Activated T-cell treated with anti-CD3 and anti-CD28 coated beads, Interleukin-2, amount 50 U/mL, for 72 hours (primary cell): ENCODE measurements at regions not wholly inside any gene's neighbourhood (a gene's known extent, or its start where the extent isn't known, plus 50 kb on each side); places are given as distances from the start of the nearest gene placed in this dataset.
"Not testable (repeated sequence)": the region's sequence is repeated elsewhere in the genome, so short reads cannot be mapped to it uniquely, and the experiment has no call there.

Experiments
- ATAC-seq, 2 donors: fragments of 150-1000 bp; cut with Tn5 transposase; replicated peaks in 1 of 2; 2 replicates each; pipeline ENCODE4 v1.10.0; 2021; ENCODE audit warnings: moderate library complexity in 2 of 2, mild to moderate bottlenecking in 1 of 2
- DNase-seq, 2 donors: peaks; one replicate each; pipeline ENCODE4 v3.0.0; 2021 to 2022; ENCODE audit warnings: mixed read lengths in 1 of 2
- H3K27ac Mint-ChIP-seq: one replicate; pipeline ENCODE4 v1.8.0; 2022; ENCODE audit warnings: mild to moderate bottlenecking, moderate library complexity, mixed read lengths
- H3K27me3 Mint-ChIP-seq: one replicate; pipeline ENCODE4 v1.8.0; 2022; ENCODE audit warnings: low read depth, mixed read lengths
- H3K36me3 Mint-ChIP-seq, 2 donors: one replicate each; pipeline ENCODE4 v1.8.0; 2022; ENCODE audit warnings: mixed read lengths in 2 of 2, mild to moderate bottlenecking in 1 of 2; ENCODE audit not compliant: insufficient read depth in 2 of 2
- H3K4me1 Mint-ChIP-seq: one replicate; pipeline ENCODE4 v1.8.0; 2022; ENCODE audit warnings: low read depth, mixed read lengths
- H3K4me3 Mint-ChIP-seq, 2 donors: one replicate each; pipeline ENCODE4 v1.8.0; 2022; ENCODE audit warnings: mild to moderate bottlenecking in 2 of 2, mixed read lengths in 2 of 2, moderate library complexity in 2 of 2
- H3K9me3 Mint-ChIP-seq, 2 donors: one replicate each; pipeline ENCODE4 v1.8.0; 2022; ENCODE audit warnings: mixed read lengths in 2 of 2

DNA sequence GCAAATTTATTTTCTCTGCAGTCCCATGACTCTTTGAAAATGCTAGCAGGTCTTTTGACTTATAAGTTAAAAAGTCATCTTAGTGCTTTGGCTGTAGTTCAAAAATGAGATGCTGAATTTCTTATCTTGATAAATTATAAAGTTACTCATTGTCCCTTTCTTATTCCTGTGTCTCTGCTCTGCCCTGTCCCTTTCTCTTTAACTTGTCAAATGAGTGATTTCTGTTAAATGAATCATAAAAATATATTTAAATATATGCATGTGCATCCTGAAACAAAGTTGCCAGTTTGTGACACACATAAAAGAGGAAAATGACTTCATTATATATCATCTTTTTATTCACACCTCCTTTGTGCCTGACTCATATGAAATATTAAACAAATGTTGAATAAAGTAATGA, 1097.3 kb upstream of the EPHA6 start:
- no peak for DNase-seq
- H3K4me3 Mint-ChIP-seq: no peak overlapping the region
- ATAC-seq: no peak
- no peaks in the 10 kb centered on the region for H3K27me3 Mint-ChIP-seq
- H3K4me1 Mint-ChIP-seq: no peaks in the 10 kb centered on the region
- H3K27ac Mint-ChIP-seq: no peak overlapping the region
- no peaks in the 10 kb centered on the region for H3K36me3 Mint-ChIP-seq
- H3K9me3 Mint-ChIP-seq: no peaks in the 10 kb centered on the region

DNA sequence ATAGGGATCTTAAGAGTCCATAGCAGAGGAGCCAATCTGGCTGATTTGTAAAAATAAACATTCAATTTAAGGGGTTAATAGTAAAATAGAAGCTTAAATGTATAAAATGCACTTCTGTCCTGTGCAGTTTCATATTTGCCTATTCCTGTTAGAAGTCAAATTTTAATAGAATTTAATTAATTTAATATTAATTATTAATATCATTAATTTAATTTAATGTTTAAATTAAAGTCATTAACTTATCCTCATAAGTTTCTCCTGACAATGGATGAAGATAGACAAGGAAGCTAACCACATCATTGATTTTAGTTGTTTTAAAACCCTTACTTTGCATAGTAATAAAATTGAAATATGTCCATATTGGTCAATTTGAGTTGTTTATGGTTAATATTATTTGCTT, 1096.2 kb upstream of the EPHA6 start:
- Mint-ChIP-seq H3K4me1 (no peaks in the 10 kb centered on the region), H3K36me3 (no peaks in the 10 kb centered on the region), H3K9me3 (no peaks in the 10 kb centered on the region), H3K27me3 (no peaks in the 10 kb centered on the region), H3K4me3 (no peak overlapping the region), H3K27ac (no peak overlapping the region)
- no peak for DNase-seq
- no peak for ATAC-seq

DNA sequence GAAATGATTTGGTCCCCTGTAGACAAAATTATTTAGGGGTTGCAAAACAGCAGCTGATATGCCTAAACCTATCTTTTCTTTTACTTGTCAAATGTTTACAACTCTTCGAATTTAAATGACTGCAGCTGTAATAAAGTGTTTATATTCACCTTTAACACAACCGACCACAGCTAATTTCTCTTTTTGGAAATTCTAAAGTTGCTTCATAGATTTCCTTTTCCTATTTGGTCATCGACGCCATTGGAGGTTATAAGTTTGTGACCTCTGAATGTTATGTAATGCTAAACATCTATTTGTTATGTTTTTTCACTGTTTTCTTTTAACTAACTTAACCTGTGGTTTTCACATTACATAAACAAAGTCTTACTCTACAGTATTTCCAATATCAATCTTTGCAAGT, 1094.9 kb upstream of the EPHA6 start:
- no peak for DNase-seq
- Mint-ChIP-seq H3K4me1 (no peaks in the 10 kb centered on the region), H3K36me3 (no peaks in the 10 kb centered on the region), H3K27ac (no peak overlapping the region), H3K4me3 (no peak overlapping the region), H3K27me3 (no peaks in the 10 kb centered on the region), H3K9me3 (no peaks in the 10 kb centered on the region)
- ATAC-seq: no peak

GRCh38 chr3:95721938-95722337, 1092.5 kb upstream of the EPHA6 start:
- no peak for DNase-seq
- no peaks in the 10 kb centered on the region for H3K9me3 Mint-ChIP-seq
- peak in 1 of 2 donors; percentile 64 for ATAC-seq
- no peaks in the 10 kb centered on the region for H3K36me3 Mint-ChIP-seq
- no peak overlapping the region for H3K4me3 Mint-ChIP-seq
- H3K27ac Mint-ChIP-seq: peak overlapping the region; percentile 51
- H3K27me3 Mint-ChIP-seq: no peaks in the 10 kb centered on the region
- H3K4me1 Mint-ChIP-seq: no peaks in the 10 kb centered on the region

DNA sequence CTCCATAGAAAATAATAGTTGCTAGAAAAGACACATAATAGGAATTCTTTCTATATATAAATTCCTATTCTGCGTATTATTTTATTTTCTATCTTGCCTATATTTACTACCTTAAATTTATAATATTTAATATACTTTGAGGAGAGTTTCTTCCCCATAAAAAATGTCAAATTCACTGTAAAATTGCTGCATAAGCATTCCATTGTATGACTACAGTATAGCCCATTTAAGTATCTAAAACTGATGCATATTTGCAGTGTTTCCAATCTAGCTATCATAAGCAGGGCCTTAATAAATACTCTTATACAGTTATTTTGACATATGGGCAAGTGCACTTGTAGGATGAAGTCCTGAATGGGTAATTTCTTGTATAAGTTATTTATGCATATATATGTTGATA, 1088.6 kb upstream of the EPHA6 start:
- Mint-ChIP-seq H3K36me3 (no peaks in the 10 kb centered on the region), H3K27ac (no peak overlapping the region)
- DNase-seq: no peak

GRCh38 chr3:95731753-95732152, 1082.6 kb upstream of the EPHA6 start:
- no peak overlapping the region for H3K27ac Mint-ChIP-seq
- H3K27me3 Mint-ChIP-seq: no peaks in the 10 kb centered on the region
- no peak for DNase-seq
- no peaks in the 10 kb centered on the region for H3K4me1 Mint-ChIP-seq
- H3K4me3 Mint-ChIP-seq: no peak overlapping the region
- H3K9me3 Mint-ChIP-seq: peaks cover 3 to 4% of the 10 kb centered on the region in 2 donors
- H3K36me3 Mint-ChIP-seq: no peaks in the 10 kb centered on the region
- ATAC-seq: no peak

More for the DNA sequence above, 1088.6 kb upstream of the EPHA6 start:
- Mint-ChIP-seq H3K4me3 (no peak overlapping the region), H3K4me1 (no peaks in the 10 kb centered on the region), H3K27me3 (no peaks in the 10 kb centered on the region), H3K9me3 (peaks cover 3 to 4% of the 10 kb centered on the region in 2 donors)
- no peak for ATAC-seq

DNA sequence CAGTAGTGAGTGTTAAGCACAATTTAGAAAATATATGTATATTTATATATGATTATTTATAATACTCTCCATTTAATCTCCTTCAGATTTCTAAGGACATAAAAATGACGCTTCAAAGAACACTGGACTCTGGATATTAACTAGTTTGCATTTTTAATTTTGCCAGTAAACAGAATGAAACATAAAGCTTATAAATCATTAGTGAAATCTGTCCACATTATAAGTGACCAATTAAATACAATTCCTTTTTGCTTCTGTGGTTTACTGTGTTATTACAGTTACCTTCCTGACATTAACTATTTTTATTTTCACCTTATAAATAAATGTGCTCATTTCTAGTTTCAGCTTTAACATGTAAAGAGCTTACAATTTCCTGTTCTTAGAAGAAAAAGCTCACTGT, 1081.1 kb upstream of the EPHA6 start:
- Mint-ChIP-seq H3K27ac (no peak overlapping the region), H3K9me3 (peaks cover 2% of the 10 kb centered on the region in 2 donors), H3K4me3 (no peak overlapping the region), H3K36me3 (no peaks in the 10 kb centered on the region), H3K27me3 (no peaks in the 10 kb centered on the region), H3K4me1 (no peaks in the 10 kb centered on the region)
- ATAC-seq (no peak), DNase-seq (no peak)

DNA sequence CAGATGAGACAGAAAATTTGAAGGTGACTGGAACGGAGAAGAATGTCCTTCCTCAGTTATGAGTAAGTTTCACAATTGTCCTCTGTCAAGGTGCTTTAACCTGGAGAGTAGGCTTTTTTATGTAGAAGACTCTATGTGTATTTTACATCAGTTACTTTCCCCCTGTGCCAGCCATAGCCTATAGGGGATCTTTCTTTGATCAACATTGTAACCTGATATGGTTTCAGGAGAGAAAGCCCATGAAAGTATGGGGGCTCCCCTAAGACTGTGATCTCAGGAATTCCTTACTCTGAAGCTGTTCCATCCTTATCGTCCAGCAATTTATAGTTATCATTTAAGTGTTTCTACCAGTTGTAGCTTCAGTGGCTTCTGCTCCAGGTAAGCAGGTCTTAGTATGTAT, 1076.3 kb upstream of the EPHA6 start:
- Mint-ChIP-seq H3K4me1 (no peaks in the 10 kb centered on the region), H3K4me3 (no peak overlapping the region), H3K36me3 (peaks cover 0 to 1% of the 10 kb centered on the region in 2 donors), H3K9me3 (no peaks in the 10 kb centered on the region), H3K27me3 (no peaks in the 10 kb centered on the region), H3K27ac (no peak overlapping the region)
- ATAC-seq: no peak
- no peak for DNase-seq

DNA sequence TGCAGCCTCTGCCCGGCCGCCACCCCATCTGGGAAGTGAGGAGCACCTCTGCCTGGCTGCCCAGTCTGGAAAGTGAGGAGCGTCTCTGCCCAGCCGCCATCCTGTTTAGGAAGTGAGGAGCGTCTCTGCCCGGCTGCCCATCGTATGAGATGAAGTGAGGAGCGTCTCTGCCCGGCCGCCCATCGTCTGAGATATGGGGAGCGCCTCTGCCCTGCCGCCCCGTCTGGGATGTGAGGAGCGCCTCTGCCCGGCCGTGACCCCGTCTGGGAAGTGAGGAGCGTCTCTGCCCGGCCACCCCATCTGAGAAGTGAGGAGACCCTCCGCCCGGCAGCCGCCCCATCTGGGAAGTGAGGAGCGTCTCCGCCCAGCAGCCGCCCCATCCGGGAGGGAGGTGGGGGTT, 1069.5 kb upstream of the EPHA6 start:
- not testable (repeated sequence) for ATAC-seq, DNase-seq, H3K9me3 Mint-ChIP-seq, H3K27me3 Mint-ChIP-seq, H3K4me1 Mint-ChIP-seq, H3K4me3 Mint-ChIP-seq, H3K27ac Mint-ChIP-seq, H3K36me3 Mint-ChIP-seq

DNA sequence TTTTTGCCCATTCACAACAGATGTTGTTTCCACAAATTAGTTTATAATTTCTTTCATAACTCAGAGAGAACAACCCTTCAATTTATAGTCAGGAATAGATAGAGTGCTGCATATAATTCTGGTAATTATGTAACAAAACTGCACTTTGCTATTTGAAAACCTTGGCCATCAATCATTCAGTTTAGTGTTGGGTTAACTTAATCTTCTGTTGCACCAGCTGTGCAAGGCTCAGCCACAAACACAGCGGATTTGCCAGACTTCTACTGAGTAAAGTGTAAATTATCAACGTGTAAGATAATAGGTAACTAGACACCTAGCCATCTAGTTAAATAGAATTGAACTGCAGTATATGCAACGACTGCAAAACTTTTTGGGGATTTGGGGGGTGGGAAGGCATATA, 1064.3 kb upstream of the EPHA6 start:
- no peak overlapping the region for H3K4me3 Mint-ChIP-seq
- peaks cover 2 to 3% of the 10 kb centered on the region in 2 donors for H3K9me3 Mint-ChIP-seq
- DNase-seq: no peak
- no peak overlapping the region for H3K27ac Mint-ChIP-seq
- no peaks in the 10 kb centered on the region for H3K36me3 Mint-ChIP-seq
- H3K27me3 Mint-ChIP-seq: no peaks in the 10 kb centered on the region
- no peak for ATAC-seq
- H3K4me1 Mint-ChIP-seq: no peaks in the 10 kb centered on the region

GRCh38 chr3:95751509-95751908, 1062.9 kb upstream of the EPHA6 start:
- ATAC-seq: no peak
- no peak overlapping the region for H3K4me3 Mint-ChIP-seq
- H3K9me3 Mint-ChIP-seq: peaks cover 2 to 3% of the 10 kb centered on the region in 2 donors
- no peaks in the 10 kb centered on the region for H3K36me3 Mint-ChIP-seq
- H3K27ac Mint-ChIP-seq: no peak overlapping the region
- H3K4me1 Mint-ChIP-seq: no peaks in the 10 kb centered on the region
- DNase-seq: no peak
- no peaks in the 10 kb centered on the region for H3K27me3 Mint-ChIP-seq

GRCh38 chr3:95752199-95752598, 1062.2 kb upstream of the EPHA6 start:
- ATAC-seq (no peak), DNase-seq (no peak)
- H3K9me3 Mint-ChIP-seq: peaks cover 2 to 3% of the 10 kb centered on the region in 2 donors
- H3K4me3 Mint-ChIP-seq: no peak overlapping the region
- no peaks in the 10 kb centered on the region for H3K4me1 Mint-ChIP-seq
- H3K27ac Mint-ChIP-seq: no peak overlapping the region
- H3K27me3 Mint-ChIP-seq: no peaks in the 10 kb centered on the region
- no peaks in the 10 kb centered on the region for H3K36me3 Mint-ChIP-seq

DNA sequence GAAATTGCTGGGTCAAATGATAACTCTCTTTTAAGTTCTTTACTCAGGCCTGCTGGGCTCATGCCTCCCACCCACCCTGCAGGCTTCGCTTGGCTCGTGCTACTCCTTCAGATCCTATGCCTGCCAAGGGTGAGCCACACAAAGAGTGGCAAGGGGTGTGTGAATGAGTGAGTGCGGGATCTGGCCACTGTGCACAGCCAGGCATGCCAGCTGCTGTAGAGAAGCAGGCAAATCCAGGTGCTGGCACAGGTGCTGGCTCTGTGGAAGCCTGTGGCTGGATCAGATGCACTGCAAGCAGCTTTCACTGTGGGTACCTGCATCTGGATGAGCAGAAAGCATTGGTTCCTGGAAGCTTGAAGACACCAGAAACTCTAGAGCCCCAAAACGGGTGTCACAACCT, 1055.7 kb upstream of the EPHA6 start:
- Mint-ChIP-seq H3K4me3 (no peak overlapping the region), H3K4me1 (no peaks in the 10 kb centered on the region), H3K9me3 (peaks cover 0 to 6% of the 10 kb centered on the region in 2 donors), H3K36me3 (no peaks in the 10 kb centered on the region), H3K27me3 (no peaks in the 10 kb centered on the region), H3K27ac (no peak overlapping the region)
- ATAC-seq: no peak
- no peak for DNase-seq

DNA sequence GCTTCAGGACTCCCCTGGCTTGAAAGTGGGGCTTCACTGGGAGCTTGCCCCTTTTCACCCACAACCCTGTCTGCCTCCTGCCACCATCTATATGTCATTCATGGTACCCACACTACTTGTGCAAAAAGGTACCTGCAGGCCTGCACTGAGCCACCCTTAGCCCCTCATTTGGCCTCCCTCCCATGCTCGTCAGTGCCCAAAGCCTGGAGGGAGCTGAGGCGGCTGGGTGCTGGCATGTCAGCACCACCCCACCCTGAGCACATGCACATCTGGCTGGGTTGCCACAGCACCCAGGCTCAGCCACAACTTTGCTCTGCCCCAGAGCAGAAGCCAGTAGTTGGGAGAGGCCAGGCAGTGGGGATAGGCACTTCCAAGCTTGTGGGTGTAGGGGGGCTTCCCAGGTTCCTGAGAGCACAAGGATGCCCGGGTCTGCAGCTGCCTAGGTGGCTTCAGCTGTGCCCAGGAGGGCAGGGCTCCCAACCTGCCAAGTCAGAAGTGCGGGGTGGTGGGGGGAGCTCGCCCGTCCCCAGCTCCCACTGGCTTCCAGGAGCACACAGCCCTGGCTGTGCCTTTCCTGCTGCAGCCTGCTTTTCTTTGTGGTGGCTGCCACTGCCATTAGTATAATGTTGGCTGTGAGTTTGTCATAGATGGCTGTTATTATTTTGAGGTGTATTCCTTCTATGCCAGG, 1054.6 kb upstream of the EPHA6 start:
- H3K9me3 Mint-ChIP-seq: peaks cover 0 to 5% of the 10 kb centered on the region in 2 donors
- no peak for ATAC-seq
- H3K27me3 Mint-ChIP-seq: no peaks in the 10 kb centered on the region
- no peaks in the 10 kb centered on the region for H3K36me3 Mint-ChIP-seq
- no peak overlapping the region for H3K4me3 Mint-ChIP-seq
- no peak overlapping the region for H3K27ac Mint-ChIP-seq
- DNase-seq: no peak
- H3K4me1 Mint-ChIP-seq: no peaks in the 10 kb centered on the region
